Fibroblast of the aortic adventitia (primary cell): ENCODE measurements at regions not wholly inside any gene's neighbourhood (a gene's known extent, or its start where the extent isn't known, plus 50 kb on each side); places are given as distances from the start of the nearest gene placed in this dataset.

Source experiments
- DNase-seq: peaks from one replicate; pipeline ENCODE4 v3.0.0-alpha.2; 2010; ENCODE audit warnings: low read depth
- H3K4me3 ChIP-seq: 2 replicates; pipeline ENCODE4 v1.5.1; 2011; ENCODE audit warnings: low read depth, mild to moderate bottlenecking, control low read depth, low read length, moderate library complexity
- TF ChIP-seq, protein P1 (sequence below): IDR thresholded peaks from 2 replicates; pipeline ENCODE4 v1.5.1; 2011; ENCODE audit warnings: mild to moderate bottlenecking, low read length, control low read depth, inconsistent platforms; ENCODE audit not compliant: insufficient read depth

DNA sequence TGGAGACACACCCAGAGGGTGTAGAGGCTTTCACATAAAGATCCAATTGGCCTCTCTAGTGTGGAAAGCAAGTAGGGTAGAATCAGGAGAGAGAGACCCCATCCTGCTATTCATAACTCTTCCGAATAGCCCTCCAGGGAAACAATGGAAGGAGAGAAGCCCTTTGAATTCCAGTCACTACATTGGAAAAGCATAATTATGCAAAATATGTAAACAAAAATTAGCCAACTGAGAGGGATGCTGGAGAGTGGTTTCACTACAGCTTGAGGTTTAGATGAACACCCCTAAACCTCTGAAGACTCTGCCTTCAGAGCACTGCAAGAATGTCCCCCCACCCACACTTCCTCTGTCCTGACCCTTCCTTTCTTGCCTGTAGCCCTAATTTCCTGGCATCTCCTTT, 197.3 kb upstream of the ANKRD55 start:
- no peak overlapping the region for H3K4me3 ChIP-seq
- TF ChIP-seq, protein P1, sequence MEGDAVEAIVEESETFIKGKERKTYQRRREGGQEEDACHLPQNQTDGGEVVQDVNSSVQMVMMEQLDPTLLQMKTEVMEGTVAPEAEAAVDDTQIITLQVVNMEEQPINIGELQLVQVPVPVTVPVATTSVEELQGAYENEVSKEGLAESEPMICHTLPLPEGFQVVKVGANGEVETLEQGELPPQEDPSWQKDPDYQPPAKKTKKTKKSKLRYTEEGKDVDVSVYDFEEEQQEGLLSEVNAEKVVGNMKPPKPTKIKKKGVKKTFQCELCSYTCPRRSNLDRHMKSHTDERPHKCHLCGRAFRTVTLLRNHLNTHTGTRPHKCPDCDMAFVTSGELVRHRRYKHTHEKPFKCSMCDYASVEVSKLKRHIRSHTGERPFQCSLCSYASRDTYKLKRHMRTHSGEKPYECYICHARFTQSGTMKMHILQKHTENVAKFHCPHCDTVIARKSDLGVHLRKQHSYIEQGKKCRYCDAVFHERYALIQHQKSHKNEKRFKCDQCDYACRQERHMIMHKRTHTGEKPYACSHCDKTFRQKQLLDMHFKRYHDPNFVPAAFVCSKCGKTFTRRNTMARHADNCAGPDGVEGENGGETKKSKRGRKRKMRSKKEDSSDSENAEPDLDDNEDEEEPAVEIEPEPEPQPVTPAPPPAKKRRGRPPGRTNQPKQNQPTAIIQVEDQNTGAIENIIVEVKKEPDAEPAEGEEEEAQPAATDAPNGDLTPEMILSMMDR, result no peak
- no peak for DNase-seq

DNA sequence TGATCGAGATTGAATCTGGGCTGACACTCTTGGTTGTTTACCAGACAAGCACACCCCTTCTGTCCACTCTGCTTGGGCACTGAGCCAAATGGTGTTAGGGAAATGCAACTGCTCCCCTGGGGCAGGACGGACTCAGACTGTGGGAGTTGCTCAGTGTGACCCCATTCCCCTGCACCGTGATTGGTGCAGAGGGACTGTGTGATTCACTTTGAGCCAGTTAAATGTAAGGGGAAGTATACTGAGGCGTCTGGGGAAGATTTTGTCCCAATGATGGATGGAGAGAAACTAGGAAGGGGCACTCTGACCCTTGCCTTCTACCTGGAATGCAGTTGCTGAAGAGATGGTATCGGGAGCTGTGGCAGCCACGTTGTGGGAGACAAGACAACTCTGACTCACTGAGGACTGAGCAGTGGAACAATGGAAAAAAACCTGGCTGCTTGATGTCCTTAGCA, 196.0 kb upstream of the ANKRD55 start:
- no peak for DNase-seq

DNA sequence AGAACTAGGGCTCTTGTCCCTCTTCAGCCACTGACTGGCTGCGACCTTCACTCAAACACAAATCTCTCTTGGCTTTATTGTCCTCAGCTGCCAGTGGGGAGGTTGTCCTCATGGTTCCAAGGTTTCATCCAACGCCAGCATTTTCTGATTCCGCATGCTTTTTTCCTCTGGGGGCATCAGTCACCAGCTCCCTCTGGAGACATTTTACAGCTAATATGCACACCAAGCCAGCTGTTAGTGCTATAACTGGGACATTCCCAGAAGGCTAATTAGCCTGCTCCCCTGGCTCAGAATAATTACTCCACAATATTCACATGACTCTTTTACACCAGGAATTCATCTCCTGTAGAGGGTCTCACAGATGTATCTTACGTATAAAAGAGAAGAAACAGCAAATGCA, 193.6 kb upstream of the ANKRD55 start:
- H3K4me3 ChIP-seq, result no peak overlapping the region
- no peak for DNase-seq
- TF ChIP-seq, protein P1, result no peak

More for the DNA sequence above, 196.0 kb upstream of the ANKRD55 start:
- TF ChIP-seq, protein P1, result no peak
- no peak overlapping the region for H3K4me3 ChIP-seq

DNA sequence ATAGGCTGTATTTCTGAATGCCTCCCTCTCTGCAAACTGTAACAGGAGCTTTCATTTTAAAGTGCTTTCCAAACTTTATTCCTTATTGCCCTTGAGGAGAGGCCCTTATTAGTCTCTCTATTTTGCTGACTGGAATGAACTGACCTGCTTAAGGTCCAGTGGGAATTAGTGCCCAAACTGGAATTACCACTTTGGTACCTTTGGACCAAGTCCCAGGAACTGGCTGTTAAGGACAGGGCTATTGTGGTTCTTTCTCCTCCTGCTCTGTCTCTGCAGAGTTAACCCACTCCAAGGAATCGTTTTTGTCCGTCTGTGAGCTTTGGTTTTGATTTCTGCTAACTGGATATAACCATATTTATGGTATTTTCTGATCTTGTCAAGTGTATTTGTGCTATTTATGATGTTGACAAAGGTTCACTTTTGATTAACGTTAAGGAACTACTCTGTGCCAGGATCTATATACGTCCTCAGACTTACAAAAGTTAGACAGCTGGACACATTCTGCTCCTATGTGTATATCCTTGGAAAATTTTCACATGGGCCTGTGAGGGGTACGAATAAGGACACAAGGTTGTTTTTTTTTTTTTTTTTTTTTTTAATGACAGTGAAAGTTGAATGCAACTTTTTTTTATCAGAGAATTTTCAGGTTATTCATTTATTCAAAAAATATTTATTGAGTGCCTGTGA, 189.1 kb upstream of the ANKRD55 start:
- TF ChIP-seq, protein P1, result no peak
- H3K4me3 ChIP-seq, result no peak overlapping the region
- no peak for DNase-seq

DNA sequence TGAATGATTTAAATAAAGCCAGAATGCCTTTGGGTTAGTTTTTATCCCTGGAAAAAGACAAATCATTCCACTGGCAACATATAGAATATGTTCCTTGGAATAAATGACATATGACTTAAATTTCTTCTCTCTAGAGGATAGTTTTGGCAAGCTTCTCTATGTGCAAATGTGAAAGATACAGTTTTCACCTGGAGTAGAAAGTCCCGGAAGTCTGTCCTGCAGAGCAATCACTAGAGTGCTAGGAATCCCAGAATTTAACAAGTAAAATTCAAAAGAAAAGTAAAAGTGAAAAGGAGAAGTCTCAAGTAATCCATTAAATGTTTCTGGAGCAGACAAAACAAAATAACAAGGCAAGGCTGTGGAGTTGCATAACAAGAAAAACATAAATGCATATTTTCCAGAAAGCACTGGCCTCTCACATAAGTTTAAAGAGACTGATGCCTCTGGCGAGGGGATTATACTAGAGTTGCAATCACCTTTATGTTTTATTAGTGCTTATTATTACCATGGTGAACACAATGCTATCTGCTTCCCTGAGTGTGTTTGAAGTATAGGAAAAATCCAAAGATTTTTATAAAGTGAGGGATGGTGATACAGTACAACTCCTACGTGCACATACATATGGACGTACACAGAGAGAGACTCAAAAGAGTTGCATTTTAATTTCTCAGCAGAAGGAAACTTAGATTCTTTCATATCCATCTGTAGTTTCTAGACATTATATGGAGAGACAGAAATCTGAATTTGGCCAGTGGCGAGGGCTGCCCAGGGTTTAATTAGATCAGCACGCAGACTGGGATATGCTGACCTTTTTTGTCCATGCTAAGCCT, 188.3 kb upstream of the ANKRD55 start:
- DNase-seq, result no peak
- H3K4me3 ChIP-seq, result no peak overlapping the region
- TF ChIP-seq, protein P1, result no peak

DNA sequence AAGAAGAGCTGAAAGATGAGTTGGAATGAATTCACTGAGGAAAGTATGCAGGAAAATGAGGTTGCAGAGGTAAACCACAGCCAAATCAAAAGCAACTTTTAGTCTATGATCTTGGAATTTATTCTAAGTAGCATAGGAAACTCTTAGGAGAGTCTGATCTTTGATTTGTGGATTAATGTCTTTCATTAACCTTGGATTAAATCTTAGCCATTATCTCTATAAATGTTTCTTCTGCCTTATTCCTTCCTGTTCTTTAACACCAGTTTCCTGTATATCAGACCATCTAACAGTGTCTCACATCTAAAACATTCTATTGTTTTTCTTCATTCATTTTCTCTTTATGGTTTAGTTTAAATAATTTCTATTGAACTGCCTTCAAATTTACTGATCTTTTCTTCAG, 187.2 kb upstream of the ANKRD55 start:
- no peak for DNase-seq
- TF ChIP-seq, protein P1, result no peak
- H3K4me3 ChIP-seq, result no peak overlapping the region
